HG03108 (cell line): ENCODE measurements at regions not wholly inside any gene's neighbourhood (a gene's known extent, or its start where the extent isn't known, plus 50 kb on each side); places are given as distances from the start of the nearest gene placed in this dataset.
"Not testable (repeated sequence)": the region's sequence is repeated elsewhere in the genome, so short reads cannot be mapped to it uniquely, and the experiment has no call there.

ENCODE experiments used
- ATAC-seq: cut with Tn5 transposase; IDR thresholded peaks from one replicate; pipeline ENCODE4 v1.9.1; 2021; ENCODE audit warnings: moderate library complexity; ENCODE audit not compliant: unreplicated experiment

- ATAC-seq = no peak
Measured at GRCh38 chr10:91080776-91081175, 139.7 kb upstream of the PCGF5 start.

GRCh38 chr10:91082447-91082846, 138.0 kb upstream of the PCGF5 start:
- ATAC-seq = no peak

DNA sequence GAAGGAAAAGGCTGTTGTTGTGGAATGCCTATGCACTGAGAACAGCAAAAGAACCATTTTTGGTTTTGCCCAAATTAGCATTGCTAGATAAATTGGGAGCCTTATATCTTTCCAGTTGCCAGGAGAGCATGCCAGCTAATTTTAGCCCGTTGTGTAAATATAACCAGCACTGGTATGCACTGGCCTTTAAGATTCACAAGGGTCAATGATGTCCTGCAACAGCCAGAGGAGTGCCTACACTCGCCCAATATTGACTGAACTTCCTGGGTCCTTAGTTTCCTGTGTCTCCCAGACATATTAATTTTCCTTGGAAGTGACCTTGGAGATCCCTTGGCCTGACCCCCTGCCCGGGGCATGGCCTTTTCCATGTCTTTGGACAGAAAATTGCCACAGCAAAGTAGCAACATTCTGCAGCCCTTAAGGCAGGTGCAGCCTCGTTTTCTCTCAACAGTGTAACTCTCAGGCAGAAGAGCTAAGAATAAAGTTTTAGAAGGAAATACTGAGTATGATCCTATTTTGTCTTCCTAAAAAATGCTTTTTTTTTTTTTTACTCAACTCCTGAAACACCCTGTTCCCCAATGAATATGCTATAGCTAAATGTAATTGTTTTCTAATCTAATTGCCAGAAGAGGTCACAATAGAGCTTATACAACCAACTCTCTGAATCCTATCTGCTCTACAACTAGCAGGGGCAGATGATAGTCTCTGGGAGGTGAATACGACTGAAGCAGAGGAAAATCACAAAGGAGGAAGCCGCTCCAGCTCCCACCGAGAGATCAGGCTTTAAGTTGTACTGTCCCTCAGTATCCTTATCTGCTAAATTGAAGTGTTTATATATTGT, 131.9 kb upstream of the PCGF5 start:
- ATAC-seq = no peak

DNA sequence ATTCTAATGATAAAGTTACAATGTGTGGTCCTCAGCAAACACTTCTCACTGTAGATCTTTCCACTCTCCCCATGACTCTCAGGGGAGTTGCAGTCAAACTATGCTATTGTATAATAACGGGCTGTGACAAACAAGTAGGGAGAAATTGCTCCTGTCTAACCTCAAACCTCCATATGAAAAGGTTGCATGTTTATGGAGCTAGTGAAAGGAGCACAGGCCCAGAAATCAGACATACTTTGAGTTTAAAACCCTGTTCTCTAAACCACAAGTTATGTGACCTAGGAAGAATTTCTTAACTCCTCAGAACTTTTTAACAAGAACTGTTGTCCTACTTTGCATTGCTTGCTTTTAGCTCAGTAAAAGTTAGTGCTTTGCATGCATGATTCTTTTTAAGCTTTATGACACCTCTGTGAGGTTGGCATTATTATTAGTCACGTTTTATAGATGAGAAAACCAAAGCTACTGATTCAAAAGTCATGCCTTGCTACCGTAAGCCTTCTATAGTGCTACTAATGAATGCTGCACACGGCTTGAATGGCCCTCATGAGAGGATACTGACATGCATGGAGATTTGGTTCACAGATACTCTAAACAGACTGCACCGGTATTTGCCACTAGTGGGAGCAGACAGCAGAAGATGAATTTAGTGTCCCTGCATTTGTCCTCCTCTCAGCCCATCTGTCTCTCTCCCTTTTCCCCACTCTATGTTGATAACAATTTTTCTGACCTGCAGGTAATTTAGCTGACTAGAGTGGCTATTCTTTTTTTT, 129.5 kb upstream of the PCGF5 start:
- no peak for ATAC-seq

DNA sequence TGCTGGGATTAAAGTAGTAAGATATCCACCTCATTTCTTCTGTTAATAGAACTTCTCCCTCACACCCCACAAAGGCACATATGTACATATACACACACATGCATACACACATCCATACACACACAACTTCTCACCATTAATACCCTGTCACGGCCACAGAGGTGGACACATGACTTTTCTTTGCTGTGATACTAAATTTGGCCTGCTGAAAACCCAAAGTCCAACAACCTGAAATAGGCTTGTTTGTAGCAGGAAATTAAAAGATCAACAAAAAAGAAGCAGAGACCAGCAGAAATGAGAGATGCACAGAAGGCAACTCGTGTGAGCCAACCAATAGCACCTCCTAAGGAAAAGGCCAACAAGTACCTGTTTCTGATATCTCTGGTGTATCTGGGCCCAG, 128.7 kb upstream of the PCGF5 start:
- ATAC-seq = no peak

DNA sequence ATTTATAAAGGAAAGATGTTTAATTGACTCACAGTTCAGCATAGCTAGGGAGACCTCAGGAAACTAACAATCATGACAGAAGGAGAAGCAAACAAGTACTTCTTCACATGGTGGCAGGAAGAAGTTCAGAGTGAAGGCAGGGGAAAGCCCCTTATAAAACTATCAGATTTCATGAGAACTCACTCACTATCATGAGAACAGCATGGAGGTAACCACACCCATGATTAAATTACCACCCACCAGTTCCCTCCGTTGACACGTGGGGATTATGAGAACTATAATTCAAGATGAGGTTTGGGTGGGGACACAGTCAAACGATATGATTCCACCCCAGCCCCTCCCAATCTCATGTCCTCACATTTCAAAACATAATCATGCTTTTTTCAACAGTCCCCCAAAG, 124.2 kb upstream of the PCGF5 start:
- ATAC-seq = no peak

- ATAC-seq = no peak
Measured at GRCh38 chr10:91097313-91097712, 123.2 kb upstream of the PCGF5 start.

DNA sequence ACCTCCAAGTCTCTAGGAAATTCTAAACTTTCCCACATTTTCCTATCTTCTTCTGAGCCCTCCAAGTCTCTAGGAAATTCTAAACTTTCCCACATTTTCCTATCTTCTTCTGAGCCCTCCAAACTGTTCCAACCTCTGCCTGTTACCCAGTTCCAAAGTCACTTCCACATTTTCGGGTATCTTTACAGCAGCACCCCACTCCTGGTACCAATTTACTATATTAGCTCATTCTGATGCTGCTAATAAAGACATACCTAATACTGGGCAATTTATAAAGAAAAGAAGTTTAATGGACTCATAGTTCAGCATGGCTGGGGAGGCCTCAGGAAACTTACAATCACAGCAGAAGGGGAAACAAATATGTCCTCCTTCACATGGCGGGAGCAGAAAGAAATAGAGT, 122.4 kb upstream of the PCGF5 start:
- not testable (repeated sequence) for ATAC-seq

DNA sequence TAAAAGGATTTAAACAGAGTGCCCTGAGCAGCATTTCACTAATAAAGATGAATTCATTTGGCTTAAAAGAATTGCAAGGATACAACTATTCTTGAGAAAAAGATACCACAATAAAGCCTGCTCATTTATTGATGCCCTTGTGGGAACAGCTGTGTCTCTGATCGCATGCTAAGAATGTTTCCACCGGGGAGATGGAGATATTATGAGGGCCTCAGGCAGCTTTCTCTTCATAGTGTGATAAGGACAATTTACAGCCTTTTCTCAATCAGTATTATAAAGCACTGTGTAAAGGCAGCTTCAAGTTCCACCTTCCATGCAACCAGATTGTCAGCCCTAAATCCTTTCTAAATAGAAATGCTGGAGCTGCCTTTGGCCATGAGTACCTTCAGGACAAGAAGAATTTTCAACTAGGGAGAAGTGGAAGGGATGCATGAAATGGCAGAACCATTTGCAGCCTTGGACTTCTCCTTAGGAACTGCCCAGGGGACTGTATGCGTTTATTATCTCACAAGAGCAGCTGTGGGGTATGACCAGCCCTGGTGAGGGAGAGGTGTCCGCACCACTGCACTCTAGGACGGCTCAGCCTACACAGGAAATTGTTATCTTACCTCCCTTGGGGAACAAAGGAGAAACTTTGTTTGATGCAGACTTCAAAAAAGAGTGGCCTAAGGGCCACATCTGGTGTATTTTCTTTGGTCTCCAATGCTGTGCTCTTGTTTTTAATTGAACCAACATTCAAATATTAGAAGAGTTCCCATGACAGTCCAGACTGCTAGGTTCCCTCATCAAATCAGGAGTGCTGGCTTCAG, 116.9 kb upstream of the PCGF5 start:
- peak; percentile 81 for ATAC-seq

DNA sequence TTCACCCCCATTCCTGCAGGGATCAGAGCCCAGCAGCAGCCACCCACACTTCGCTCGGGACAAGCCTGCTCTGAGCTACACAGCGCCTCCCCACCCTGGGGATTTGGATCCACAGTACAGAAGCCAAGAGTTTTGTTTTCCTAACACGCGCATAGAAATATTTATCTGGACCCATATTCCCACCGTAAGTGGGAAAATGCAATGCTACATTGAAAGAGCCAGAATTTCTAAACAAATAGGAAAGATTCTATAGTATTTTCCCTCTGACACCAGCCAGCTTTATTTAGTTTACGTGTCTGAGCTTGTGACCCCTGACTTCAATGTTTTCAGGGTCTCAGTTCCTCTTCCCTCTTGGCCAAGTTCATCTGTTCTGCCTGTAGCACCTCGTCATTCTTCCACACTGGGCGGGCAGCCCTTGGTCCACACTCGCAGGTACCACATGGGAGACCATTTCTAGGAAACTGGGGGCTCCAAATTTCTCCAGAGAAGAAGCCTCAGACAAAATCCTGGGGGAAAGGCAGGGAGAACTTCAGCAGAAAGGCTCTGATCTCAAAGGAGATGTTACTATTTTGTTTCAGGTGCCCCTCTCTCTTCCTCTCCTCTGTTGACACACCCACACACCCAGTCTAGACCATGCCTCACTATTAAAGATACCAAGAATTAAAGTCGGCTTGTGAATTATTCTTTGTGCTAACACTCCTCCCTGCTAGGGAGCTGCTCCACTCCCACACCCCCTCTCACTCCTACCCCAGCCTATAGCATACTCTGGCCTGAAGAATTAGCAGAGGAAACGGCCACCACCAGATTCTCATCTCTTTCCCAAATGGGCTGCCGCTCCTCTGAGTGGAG, 116.0 kb upstream of the PCGF5 start:
- ATAC-seq = peak; percentile 34

- ATAC-seq = no peak
Measured at GRCh38 chr10:91105269-91105668, 115.2 kb upstream of the PCGF5 start.

- ATAC-seq = no peak
Measured at GRCh38 chr10:91108820-91109219, 111.6 kb upstream of the PCGF5 start.

- no peak for ATAC-seq
Measured at GRCh38 chr10:91111060-91111459, 109.4 kb upstream of the PCGF5 start.

DNA sequence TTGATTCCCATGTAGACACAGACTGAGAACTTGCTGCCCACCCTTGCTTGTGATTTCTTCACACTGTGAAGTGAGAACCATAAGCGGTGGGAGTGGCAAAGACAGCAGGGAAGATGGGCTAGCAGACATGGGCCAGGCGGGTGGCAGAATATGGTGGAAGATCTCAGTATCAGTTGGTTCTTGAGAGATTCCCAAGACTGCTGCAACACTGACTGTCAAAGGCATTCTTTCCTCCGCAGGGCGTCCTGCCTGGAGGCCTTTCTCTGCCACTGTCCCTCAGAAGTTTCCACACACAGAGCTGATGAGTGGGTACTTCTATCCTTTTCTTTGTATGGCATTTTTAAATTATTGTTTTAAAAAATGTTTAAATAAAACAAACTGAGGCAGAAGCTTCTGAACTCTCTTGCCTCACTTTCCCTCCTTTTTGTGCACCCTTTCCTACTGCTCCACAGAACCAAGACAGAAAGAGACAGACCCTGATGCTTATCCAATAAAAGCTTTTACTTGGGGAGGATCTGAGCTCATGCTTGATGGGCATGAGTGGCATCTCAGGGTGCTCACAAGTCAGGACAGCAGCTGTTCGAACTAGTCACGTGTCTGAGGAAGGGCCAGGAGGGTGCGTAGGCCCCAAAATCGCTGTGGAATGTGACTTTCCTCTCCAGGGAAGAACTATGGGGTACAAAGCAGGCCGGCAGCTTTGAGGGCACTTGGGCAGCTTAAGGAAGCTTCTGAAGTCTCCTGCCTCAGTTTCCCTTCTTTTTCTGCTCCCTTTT, 104.7 kb upstream of the PCGF5 start:
- no peak for ATAC-seq

GRCh38 chr10:91117505-91117904, 103.0 kb upstream of the PCGF5 start:
- no peak for ATAC-seq

DNA sequence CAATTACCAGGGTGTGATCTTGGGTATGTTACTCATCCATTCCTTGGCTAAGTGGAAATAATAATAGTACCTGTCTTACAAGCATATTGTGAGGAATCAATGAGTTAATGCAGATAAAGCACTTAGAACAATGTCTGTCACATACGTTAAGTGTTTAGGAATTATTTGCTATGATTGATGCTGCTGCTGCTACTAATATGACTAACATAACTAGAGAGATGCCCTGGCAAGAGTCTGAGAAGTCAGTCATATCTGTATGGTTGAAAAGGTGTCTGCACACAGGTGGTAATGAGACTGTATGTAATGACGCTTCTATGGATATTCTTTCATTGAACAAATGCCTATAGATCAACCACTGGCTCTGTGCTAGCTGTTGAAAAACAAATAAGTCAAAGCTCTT, 100.1 kb upstream of the PCGF5 start:
- ATAC-seq = no peak

GRCh38 chr10:91123261-91123660, 97.2 kb upstream of the PCGF5 start:
- no peak for ATAC-seq

DNA sequence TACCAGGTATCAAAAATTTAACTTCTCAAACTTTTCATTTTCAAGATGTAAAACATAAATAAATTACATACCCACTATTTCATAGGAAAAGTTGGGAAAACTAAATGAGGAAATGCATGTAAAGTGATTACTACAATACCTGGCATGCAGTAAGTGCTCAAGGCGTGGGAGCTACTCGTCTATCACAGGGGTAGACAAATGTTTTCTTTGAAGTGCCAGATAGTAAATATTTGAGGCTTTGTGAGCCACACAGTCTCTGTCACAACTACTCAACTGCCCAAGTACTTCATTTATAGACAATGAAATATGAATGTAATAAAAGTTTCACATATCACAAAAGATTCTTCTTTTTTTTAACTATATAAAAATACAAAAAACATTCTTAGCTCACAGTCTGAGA, 96.4 kb upstream of the PCGF5 start:
- no peak for ATAC-seq

DNA sequence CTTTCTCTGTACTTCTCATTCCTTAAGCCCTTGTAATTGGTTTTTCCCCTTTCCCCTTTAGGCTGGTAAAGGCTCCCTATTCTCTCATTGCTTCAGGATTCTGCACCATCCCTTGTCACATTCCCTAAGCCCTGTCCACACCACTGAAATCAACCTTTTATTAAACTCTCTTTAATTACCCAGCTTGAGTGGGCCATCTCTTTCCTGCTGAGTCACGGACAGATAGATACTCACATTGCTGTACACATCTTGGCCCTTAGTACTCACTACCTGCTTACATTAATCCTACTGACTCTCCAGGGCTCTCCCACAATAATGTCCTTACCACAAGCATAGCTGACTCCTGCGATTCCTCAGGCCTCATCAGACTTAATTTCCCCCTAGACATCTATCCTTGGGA, 94.0 kb upstream of the PCGF5 start:
- no peak for ATAC-seq
